ENCODE measurements at regions not wholly inside any gene's neighbourhood (a gene's known extent, or its start where the extent isn't known, plus 50 kb on each side); places are given as distances from the start of the nearest gene placed in this dataset.

DNA sequence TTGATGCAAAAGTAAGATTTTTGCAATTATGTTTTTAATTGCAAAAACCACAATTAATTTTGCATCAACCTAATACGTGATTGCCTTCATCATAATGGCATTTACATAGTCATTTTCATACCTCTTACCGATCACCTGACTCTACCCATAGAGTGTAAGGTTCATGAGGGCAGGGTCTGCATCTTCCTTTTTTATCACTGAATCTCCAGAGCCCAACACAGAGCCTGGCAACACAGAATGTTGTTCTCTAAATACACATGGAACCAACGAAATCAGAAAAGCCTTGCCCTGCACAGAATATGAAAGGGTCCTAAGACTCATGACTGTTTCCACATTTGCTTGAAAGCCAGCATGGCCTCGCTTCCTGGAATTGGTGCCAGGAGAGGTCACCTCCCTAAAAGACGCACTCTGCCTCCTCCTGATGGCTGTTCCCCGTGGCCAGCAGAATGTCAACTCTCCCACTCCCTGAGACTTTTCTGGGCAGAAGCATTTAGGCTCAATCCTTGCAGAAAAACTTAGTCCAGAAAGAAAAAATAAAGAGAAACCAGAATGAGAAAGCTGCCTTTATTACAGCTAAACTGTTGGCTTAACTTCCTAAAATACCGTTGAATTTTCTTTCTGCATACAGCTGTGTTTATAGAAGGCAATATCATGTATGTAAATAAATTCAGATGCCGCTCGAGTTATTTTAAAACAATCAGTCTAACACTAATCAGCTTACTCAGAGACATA lies 327.8 kb upstream of the MAF start:
- TF ChIP-seq EZH2 (IDR thresholded peaks at IDR 0.05; ENCODE audit: low read length, unreplicated experiment) (no peak), CTCF (conservative IDR thresholded peaks at IDR 0.05; ENCODE audit: low read depth, low read length) (no peak), EZH2phosphoT487 (IDR thresholded peaks at IDR 0.05; ENCODE audit: borderline replicate concordance, low read length) (no peak)

Measured in PC-3 (cell line).